22Rv1 (cell line): ENCODE measurements at regions not wholly inside any gene's neighbourhood (a gene's known extent, or its start where the extent isn't known, plus 50 kb on each side); places are given as distances from the start of the nearest gene placed in this dataset.

ENCODE experiments used
- ZFX ChIP-seq: fragments of 450-650 bp; IDR thresholded peaks from 2 replicates; pipeline ENCODE4 v1.6.1; 2017; ENCODE audit warnings: antibody characterized with exemption, borderline replicate concordance
- TF ChIP-seq, protein P1 (sequence below): fragments of 450-650 bp; IDR thresholded peaks from 2 replicates; pipeline ENCODE4 v1.5.1; 2017; ENCODE audit warnings: mild to moderate bottlenecking

DNA sequence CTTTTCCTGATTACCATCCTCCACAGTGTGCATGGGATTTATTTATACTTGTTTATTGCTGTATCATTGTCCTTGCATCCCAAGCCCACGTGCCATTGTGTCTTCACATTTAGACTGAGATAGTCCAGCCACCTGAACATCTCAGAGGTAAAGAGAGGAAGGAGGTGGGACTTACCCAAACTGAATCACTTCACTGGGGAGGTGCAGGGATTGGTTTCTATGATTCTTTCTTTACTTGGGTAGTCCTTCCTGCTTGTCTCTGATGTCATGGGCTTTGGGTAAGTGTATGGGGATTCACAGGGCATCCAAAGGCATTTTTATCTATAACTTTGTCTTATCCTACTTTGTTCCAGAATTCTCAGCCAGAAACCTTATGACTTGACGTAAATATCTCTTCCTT lies 141.5 kb upstream of the UMPS start:
- TF ChIP-seq, protein P1, sequence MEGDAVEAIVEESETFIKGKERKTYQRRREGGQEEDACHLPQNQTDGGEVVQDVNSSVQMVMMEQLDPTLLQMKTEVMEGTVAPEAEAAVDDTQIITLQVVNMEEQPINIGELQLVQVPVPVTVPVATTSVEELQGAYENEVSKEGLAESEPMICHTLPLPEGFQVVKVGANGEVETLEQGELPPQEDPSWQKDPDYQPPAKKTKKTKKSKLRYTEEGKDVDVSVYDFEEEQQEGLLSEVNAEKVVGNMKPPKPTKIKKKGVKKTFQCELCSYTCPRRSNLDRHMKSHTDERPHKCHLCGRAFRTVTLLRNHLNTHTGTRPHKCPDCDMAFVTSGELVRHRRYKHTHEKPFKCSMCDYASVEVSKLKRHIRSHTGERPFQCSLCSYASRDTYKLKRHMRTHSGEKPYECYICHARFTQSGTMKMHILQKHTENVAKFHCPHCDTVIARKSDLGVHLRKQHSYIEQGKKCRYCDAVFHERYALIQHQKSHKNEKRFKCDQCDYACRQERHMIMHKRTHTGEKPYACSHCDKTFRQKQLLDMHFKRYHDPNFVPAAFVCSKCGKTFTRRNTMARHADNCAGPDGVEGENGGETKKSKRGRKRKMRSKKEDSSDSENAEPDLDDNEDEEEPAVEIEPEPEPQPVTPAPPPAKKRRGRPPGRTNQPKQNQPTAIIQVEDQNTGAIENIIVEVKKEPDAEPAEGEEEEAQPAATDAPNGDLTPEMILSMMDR, result no peak
- no peak for TF ChIP-seq ZFX
